Spleen (tissue), 11 donors: ENCODE measurements at regions not wholly inside any gene's neighbourhood (a gene's known extent, or its start where the extent isn't known, plus 50 kb on each side); places are given as distances from the start of the nearest gene placed in this dataset.

Experiments
- DNase-seq: peaks from one replicate; pipeline ENCODE4 v3.0.0-alpha.2; 2020
- H3K27ac ChIP-seq, 8 donors: fragments of 200-600 bp; sonication (generic) in 7 of 8; 1 replicate in 4 of 8; 2 replicates in 4 of 8; pipeline versions ENCODE4 v1.5.0 to v1.8.0; 2016 to 2021; ENCODE audit warnings: inconsistent platforms in 4 of 8, mild to moderate bottlenecking in 4 of 8, moderate library complexity in 1 of 8
- H3K27me3 ChIP-seq, 7 donors: fragments of 200-600 bp; sonication (generic) in 6 of 7; replicated peaks in 1 of 7; 1 replicate in 4 of 7; 2 replicates in 3 of 7; pipeline versions ENCODE4 v1.5.0 to v1.8.0; 2016 to 2021; ENCODE audit warnings: inconsistent platforms in 3 of 7, mild to moderate bottlenecking in 1 of 7
- H3K36me3 ChIP-seq, 6 donors: fragments of 200-600 bp; sonication (generic) in 5 of 6; 1 replicate in 4 of 6; 2 replicates in 2 of 6; pipeline versions ENCODE4 v1.5.0 to v1.8.0; 2016 to 2021; ENCODE audit warnings: inconsistent platforms in 2 of 6
- H3K4me1 ChIP-seq, 6 donors: fragments of 200-600 bp; sonication (generic) in 5 of 6; 1 replicate in 3 of 6; 2 replicates in 3 of 6; pipeline versions ENCODE4 v1.5.0 to v1.8.0; 2016 to 2021; ENCODE audit warnings: inconsistent platforms in 3 of 6
- H3K4me3 ChIP-seq, 8 donors: fragments of 200-600 bp; sonication (generic) in 7 of 8; 1 replicate in 4 of 8; 2 replicates in 4 of 8; pipeline versions ENCODE4 v1.5.0 to v1.8.0; 2016 to 2021; ENCODE audit warnings: inconsistent platforms in 4 of 8, mild to moderate bottlenecking in 4 of 8, moderate library complexity in 2 of 8
- H3K9me3 ChIP-seq, 8 donors: fragments of 200-600 bp; sonication (generic) in 7 of 8; 1 replicate in 4 of 8; 2 replicates in 4 of 8; pipeline versions ENCODE4 v1.5.0 to v1.8.0; 2016 to 2021; ENCODE audit warnings: inconsistent platforms in 4 of 8
- CTCF ChIP-seq, 11 experiments: fragments of 200-600 bp in 7 of 11; fragments of 450-650 bp in 4 of 11; sonication (generic) in 4 of 11; IDR thresholded peaks in 8 of 11; conservative IDR thresholded peaks in 3 of 11; 1 replicate in 7 of 11; 2 replicates in 4 of 11; pipeline versions ENCODE4 v1.4.0 to v1.8.0; 2016 to 2021; ENCODE audit warnings: antibody characterized with exemption in 11 of 11, inconsistent platforms in 4 of 11, mild to moderate bottlenecking in 1 of 11
- POLR2A ChIP-seq, 3 donors: fragments of 450-650 bp; IDR thresholded peaks; one replicate each; pipeline ENCODE4 v1.5.1; 2017; ENCODE audit warnings: antibody characterized with exemption in 3 of 3, mild to moderate bottlenecking in 1 of 3
- POLR2AphosphoS5 ChIP-seq, 3 donors: sonication (generic); formaldehyde crosslinking; IDR thresholded peaks; one replicate each; pipeline ENCODE4 v1.5.1; 2017; ENCODE audit warnings: antibody characterized with exemption in 3 of 3
- WGBS, 5 donors: extraction: QIAGEN DNeasy Blood & Tissue Kit in 3 of 5; methylation state at CpG; one replicate each; pipeline versions ENCODE4 v1.1.5 to v1.1.7; 2013 to 2018; 5-methylcytosine and 5-hydroxymethylcytosine counted together
- intact Hi-C: fragments of 100-400 bp; cut with DNase I; formaldehyde crosslinking; loops from one replicate; pipeline ENCODE4 v1.15.0; 2023; ENCODE audit warnings: low total_unique reads
- donor health status: healthy with polysubstance abuse.
- donor health status: DM: no; HTN: no; CAD: no; lungs with moderate emphysema.
- donor health status: DM: no; HTN: no; CAD: no.
- donor health status: Bipolar disorder and iron deficiency.
- donor health status: healthy.
- donor health status: DM: no; HTN: no; CAD: no.
- donor health status: DM: yes; HTN: yes; CAD: no.

GRCh38 chr12:5222011-5222461, 178.4 kb downstream of the KCNA5 start:
- TF ChIP-seq POLR2AphosphoS5 (IDR thresholded peaks at IDR 0.05): no peak
- no peak for TF ChIP-seq POLR2A (IDR thresholded peaks at IDR 0.05)
- no peak for TF ChIP-seq CTCF (IDR thresholded peaks at IDR 0.05 in 8 of 11, conservative IDR thresholded peaks at IDR 0.05 in 3 of 11)
- Histone ChIP-seq H3K27ac (no peak overlapping the region), H3K27me3 (peaks cover 0 to 5% (median 0%) of the 10 kb centered on the region in 7 donors), H3K9me3 (no peaks in the 10 kb centered on the region), H3K4me1 (peaks cover 0 to 8% (median 0%) of the 10 kb centered on the region in 6 donors), H3K4me3 (no peak overlapping the region), H3K36me3 (no peaks in the 10 kb centered on the region)
- DNase-seq: no peak
- WGBS, 5 donors: 46 to 68% (median 59%) methylated on average over 2 of the region's 2 CpGs
- intact Hi-C loops: no loop called here

DNA sequence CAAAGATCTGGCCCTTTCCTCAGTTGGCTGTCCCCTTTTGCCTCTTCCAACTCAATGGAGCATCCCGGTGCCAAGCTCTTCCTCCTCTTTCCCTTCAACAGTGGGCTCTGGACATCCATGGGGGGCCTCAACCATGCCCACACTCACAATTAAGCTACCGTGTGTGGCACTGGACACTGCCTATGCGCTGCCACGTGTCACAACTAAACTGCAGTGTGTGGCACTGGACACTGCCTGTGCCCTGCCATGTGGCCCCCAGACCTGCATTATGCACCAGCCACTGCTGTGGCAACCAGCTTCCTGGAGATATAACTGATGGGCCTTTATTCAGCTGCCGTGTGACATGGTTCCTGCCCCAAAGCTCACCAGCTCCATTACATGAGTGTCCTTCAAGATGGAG, 179.1 kb downstream of the KCNA5 start:
- DNase-seq: no peak
- no peak for TF ChIP-seq POLR2AphosphoS5 (IDR thresholded peaks at IDR 0.05)
- TF ChIP-seq CTCF (IDR thresholded peaks at IDR 0.05 in 8 of 11, conservative IDR thresholded peaks at IDR 0.05 in 3 of 11): no peak
- no peak for TF ChIP-seq POLR2A (IDR thresholded peaks at IDR 0.05)
- Histone ChIP-seq H3K27me3 (peaks cover 0 to 5% (median 0%) of the 10 kb centered on the region in 7 donors), H3K36me3 (no peaks in the 10 kb centered on the region), H3K27ac (no peak overlapping the region), H3K9me3 (no peaks in the 10 kb centered on the region), H3K4me1 (peaks cover 0 to 14% (median under 1%) of the 10 kb centered on the region in 6 donors), H3K4me3 (no peak overlapping the region)
- intact Hi-C loops: no loop called here
- WGBS, 5 donors: 86 to 98% (median 93%) methylated on average over 5 of the region's 5 CpGs

GRCh38 chr12:5223881-5224280, 180.2 kb downstream of the KCNA5 start:
- Histone ChIP-seq H3K27me3 (peaks cover 0 to under 1% (median 0%) of the 10 kb centered on the region in 7 donors), H3K27ac (no peak overlapping the region), H3K9me3 (peaks cover 0 to 10% (median 0%) of the 10 kb centered on the region in 8 donors), H3K4me1 (peaks cover 0 to 21% (median 2%) of the 10 kb centered on the region in 6 donors), H3K4me3 (no peak overlapping the region), H3K36me3 (no peaks in the 10 kb centered on the region)
- no peak for DNase-seq
- intact Hi-C loops: no loop called here
- 87 to 92% (median 90%) methylated on average over 3 of the region's 3 CpGs for WGBS, 5 donors
- no peak for TF ChIP-seq POLR2AphosphoS5 (IDR thresholded peaks at IDR 0.05)
- TF ChIP-seq CTCF (IDR thresholded peaks at IDR 0.05 in 8 of 11, conservative IDR thresholded peaks at IDR 0.05 in 3 of 11): no peak
- no peak for TF ChIP-seq POLR2A (IDR thresholded peaks at IDR 0.05)

DNA sequence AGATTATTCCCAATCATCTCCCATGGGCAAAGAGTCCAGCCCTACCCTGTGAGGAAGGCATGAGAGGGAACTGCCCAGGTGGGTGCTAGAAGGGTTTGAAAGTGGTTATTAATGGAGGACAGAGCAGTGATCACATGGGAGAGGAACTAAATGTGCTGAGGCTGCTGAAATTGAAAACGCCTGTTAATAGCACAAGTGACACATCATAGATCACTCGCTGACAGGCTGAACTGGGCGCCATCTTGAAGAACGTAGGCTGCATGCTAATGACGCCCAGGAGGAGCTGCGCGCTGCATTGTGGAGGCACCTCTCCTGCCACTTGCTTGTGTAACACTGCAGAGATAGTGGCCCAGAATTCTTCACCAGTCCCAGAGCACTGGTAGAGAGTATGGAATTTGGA, 182.9 kb downstream of the KCNA5 start:
- intact Hi-C loops: no loop called here
- Histone ChIP-seq H3K36me3 (no peaks in the 10 kb centered on the region), H3K4me3 (no peak overlapping the region), H3K27me3 (no peaks in the 10 kb centered on the region), H3K4me1 (peaks cover 0 to 22% (median 2%) of the 10 kb centered on the region in 6 donors), H3K9me3 (peaks cover 0 to 16% (median 0%) of the 10 kb centered on the region in 8 donors), H3K27ac (no peak overlapping the region)
- whole genome bisulfite sequencing, 5 donors: 90 to 97% (median 94%) methylated on average over 7 of the region's 7 CpGs
- DNase-seq: no peak
- no peak for TF ChIP-seq POLR2A (IDR thresholded peaks at IDR 0.05)
- TF ChIP-seq CTCF (IDR thresholded peaks at IDR 0.05 in 8 of 11, conservative IDR thresholded peaks at IDR 0.05 in 3 of 11): no peak
- no peak for TF ChIP-seq POLR2AphosphoS5 (IDR thresholded peaks at IDR 0.05)
